GM23338 (cell line): ENCODE measurements at regions not wholly inside any gene's neighbourhood (a gene's known extent, or its start where the extent isn't known, plus 50 kb on each side); places are given as distances from the start of the nearest gene placed in this dataset.

Source experiments
- ATAC-seq: fragments of 200-7000 bp; cut with Tn5 transposase; 3 replicates; pipeline ENCODE4 v1.9.1; 2020
- DNase-seq: peaks from one replicate; pipeline ENCODE4 v3.0.0-alpha.2; 2015; ENCODE audit warnings: low spot score
- H2AFZ ChIP-seq: fragments of 200-600 bp; sonication (generic); 2 replicates; pipeline ENCODE4 v1.8.0; 2016; ENCODE audit warnings: antibody characterized with exemption, mild to moderate bottlenecking, moderate library complexity
- H3F3A ChIP-seq: fragments of 200-600 bp; sonication (generic); replicated peaks from 2 replicates; pipeline ENCODE4 v1.8.0; 2017; ENCODE audit warnings: antibody characterized with exemption, mixed run types, low read depth
- H3K27ac ChIP-seq: fragments of 200-600 bp; sonication (generic); 2 replicates; pipeline ENCODE4 v1.6.1; 2016; ENCODE audit warnings: low read depth
- H3K27me3 ChIP-seq: fragments of 200-600 bp; sonication (generic); 2 replicates; pipeline ENCODE4 v1.8.0; 2016; ENCODE audit warnings: mild to moderate bottlenecking, mixed run types, moderate library complexity; ENCODE audit not compliant: insufficient read depth
- H3K36me3 ChIP-seq: fragments of 200-600 bp; sonication (generic); 2 replicates; pipeline ENCODE4 v1.8.0; 2016; ENCODE audit warnings: mild to moderate bottlenecking; ENCODE audit not compliant: insufficient read depth
- H3K4me1 ChIP-seq: fragments of 200-600 bp; sonication (generic); 2 replicates; pipeline ENCODE4 v1.8.0; 2016; ENCODE audit warnings: mild to moderate bottlenecking, moderate library complexity; ENCODE audit not compliant: insufficient read depth
- H3K4me2 ChIP-seq: fragments of 200-600 bp; sonication (generic); 2 replicates; pipeline ENCODE4 v1.7.1; 2017; ENCODE audit warnings: mixed run types
- H3K4me3 ChIP-seq: fragments of 200-600 bp; sonication (generic); 2 replicates; pipeline ENCODE4 v1.6.1; 2016; ENCODE audit warnings: mixed run types
- H3K79me2 ChIP-seq: fragments of 200-600 bp; sonication (generic); replicated peaks from 2 replicates; pipeline ENCODE4 v1.8.0; 2017; ENCODE audit warnings: mild to moderate bottlenecking; ENCODE audit not compliant: insufficient read depth
- H3K9me2 ChIP-seq: fragments of 200-600 bp; sonication (generic); 2 replicates; pipeline ENCODE4 v1.8.0; 2017; ENCODE audit not compliant: insufficient read depth
- H4K20me1 ChIP-seq: fragments of 200-600 bp; sonication (generic); replicated peaks from 2 replicates; pipeline ENCODE4 v1.8.0; 2017; ENCODE audit warnings: mild to moderate bottlenecking; ENCODE audit not compliant: insufficient read depth
- H3K27ac Mint-ChIP-seq: 2 replicates; pipeline ENCODE4 v1.8.0; 2020; ENCODE audit warnings: inconsistent platforms, mild to moderate bottlenecking, moderate library complexity, mixed read lengths
- H3K27me3 Mint-ChIP-seq: 3 replicates; pipeline ENCODE4 v1.8.0; 2022; ENCODE audit warnings: low read depth, mild to moderate bottlenecking, moderate library complexity, mixed read lengths, inconsistent platforms; ENCODE audit not compliant: insufficient read depth, poor library complexity
- H3K36me3 Mint-ChIP-seq: 3 replicates; pipeline ENCODE4 v1.8.0; 2021; ENCODE audit warnings: low read depth, mild to moderate bottlenecking, inconsistent platforms, moderate library complexity, mixed read lengths
- H3K4me1 Mint-ChIP-seq: 3 replicates; pipeline ENCODE4 v1.8.0; 2020; ENCODE audit warnings: mild to moderate bottlenecking, inconsistent platforms, mixed read lengths
- H3K4me3 Mint-ChIP-seq: 3 replicates; pipeline ENCODE4 v1.8.0; 2021; ENCODE audit warnings: moderate library complexity, mild to moderate bottlenecking, inconsistent platforms, mixed read lengths
- H3K9me3 Mint-ChIP-seq: 3 replicates; pipeline ENCODE4 v1.8.0; 2020; ENCODE audit warnings: moderate library complexity, mild to moderate bottlenecking, inconsistent platforms, mixed read lengths
- CREB1 ChIP-seq: fragments of 250-450 bp; sonication (Bioruptor Pico); IDR thresholded peaks from 2 replicates; pipeline ENCODE4 v1.5.0; 2020; ENCODE audit warnings: low read depth, mild to moderate bottlenecking, moderate library complexity
- POLR2AphosphoS5 ChIP-seq: IDR thresholded peaks from 2 replicates; pipeline ENCODE4 v1.6.1; 2016; ENCODE audit warnings: antibody characterized with exemption, low read depth
- STAT1 ChIP-seq: IDR thresholded peaks from one replicate; pipeline ENCODE4 v1.6.1; 2016; ENCODE audit warnings: antibody characterized with exemption; ENCODE audit not compliant: unreplicated experiment
- ZNF114 ChIP-seq: fragments of 250-450 bp; sonication (Bioruptor Pico); IDR thresholded peaks from 2 replicates; pipeline ENCODE4 v1.5.0; 2020; ENCODE audit warnings: mild to moderate bottlenecking, moderate library complexity
- ZNF331 ChIP-seq: fragments of 250-450 bp; sonication (Bioruptor Pico); IDR thresholded peaks from 2 replicates; pipeline ENCODE4 v1.5.0; 2020; ENCODE audit warnings: low read depth, mild to moderate bottlenecking, moderate library complexity
- TF ChIP-seq, protein P1 (sequence below): IDR thresholded peaks from one replicate; pipeline ENCODE4 v1.6.1; 2018; ENCODE audit warnings: antibody characterized with exemption; ENCODE audit not compliant: unreplicated experiment
- TF ChIP-seq, protein P2 (sequence below), 2 experiments: fragments of 200-600 bp in 1 of 2; sonication (generic) in 1 of 2; conservative IDR thresholded peaks; 2 replicates each; pipeline versions ENCODE4 v1.5.1 to v1.6.1; 2016 to 2017; ENCODE audit warnings: antibody characterized with exemption in 2 of 2, low read depth in 2 of 2, mild to moderate bottlenecking in 2 of 2, moderate library complexity in 1 of 2

DNA sequence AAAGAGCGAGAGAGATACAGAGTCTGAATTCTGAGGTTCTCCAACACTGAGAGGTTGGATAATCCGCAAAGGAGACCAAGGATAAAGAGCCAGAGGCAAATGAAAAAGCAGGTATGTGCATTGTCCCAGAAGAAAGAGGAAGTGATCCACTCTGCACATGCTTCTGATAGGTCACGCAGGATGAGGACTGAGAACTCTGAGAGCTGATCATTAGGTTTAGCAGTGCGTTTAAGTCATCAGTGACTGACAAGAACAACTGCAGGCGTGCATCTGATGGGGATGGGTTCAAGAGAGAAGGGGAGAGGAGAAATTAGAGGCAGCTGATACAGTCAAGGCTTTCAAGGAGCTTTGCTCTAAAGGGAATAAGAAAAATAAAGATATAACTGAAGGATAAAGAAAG is 301.2 kb upstream of the SGK1 start:
- no peak for DNase-seq

DNA sequence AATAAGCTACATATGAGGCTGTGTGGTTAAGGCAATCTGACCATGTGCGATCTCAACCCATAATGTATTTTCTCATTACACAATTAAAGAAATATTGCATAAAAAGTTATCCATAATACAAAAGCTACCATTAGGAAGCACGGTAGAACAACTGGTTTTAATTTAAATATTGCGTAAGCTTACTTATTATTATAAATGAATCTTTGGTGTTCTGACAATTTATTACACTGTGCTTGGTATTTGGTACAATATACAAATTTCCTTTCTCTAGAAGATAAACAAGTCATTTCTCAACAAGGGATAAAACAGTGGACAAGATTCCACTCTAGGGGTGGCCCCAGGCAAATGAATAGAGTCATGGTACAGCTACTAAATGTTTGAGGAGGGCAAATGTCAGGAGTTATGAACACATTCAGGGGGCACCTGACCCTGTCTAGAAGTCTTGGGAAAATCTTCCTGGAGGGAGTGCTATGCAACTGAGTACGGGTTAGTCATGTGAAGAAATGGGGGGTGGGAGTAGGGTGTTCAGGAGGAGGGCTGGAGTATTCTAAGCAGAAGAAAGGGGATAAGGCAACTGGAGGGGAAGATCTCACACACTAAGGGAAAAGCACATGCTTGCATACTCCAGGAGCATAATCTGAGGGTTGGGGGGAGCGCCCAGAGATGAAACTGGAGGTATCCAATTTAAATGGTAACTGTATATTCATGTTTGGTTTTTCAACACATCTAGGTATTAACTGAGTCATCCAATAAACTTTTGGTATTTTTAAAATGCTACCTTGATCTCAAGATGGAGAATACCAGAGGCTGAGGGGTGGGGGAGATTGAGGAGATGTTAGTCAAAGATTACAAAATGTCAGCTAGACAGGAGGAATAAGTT is 296.9 kb upstream of the SGK1 start:
- Mint-ChIP-seq H3K27ac (no peak overlapping the region), H3K27me3 (no peaks in the 10 kb centered on the region), H3K9me3 (no peaks in the 10 kb centered on the region; the same call in 2 of the 3 replicates)
- TF ChIP-seq ZNF331 (CRISPR knock-in tag) (no peak), STAT1 (no peak)

More for the DNA sequence above, 301.2 kb upstream of the SGK1 start:
- H2AFZ ChIP-seq, result 0 out of 2 replicates have a peak overlapping the region, but pooled peaks have one; percentile 59
- no peak overlapping the region for H3K4me3 ChIP-seq
- ATAC-seq, result no peak
- H3K27ac ChIP-seq, result no peak overlapping the region
- no peaks in the 10 kb centered on the region for H3K4me1 ChIP-seq
- H3F3A ChIP-seq, result no peaks in the 10 kb centered on the region
- H3K27me3 ChIP-seq, result no peaks in the 10 kb centered on the region
- 0 out of 2 replicates have a peak, but pooled peaks cover 5% of the 10 kb centered on the region for H3K9me2 ChIP-seq
- Mint-ChIP-seq H3K27ac (no peak overlapping the region; the same call in 1 of the 2 replicates), H3K4me1 (peaks cover 19% of the 10 kb centered on the region; the same call in 2 of the 3 replicates), H3K27me3 (no peaks in the 10 kb centered on the region), H3K36me3 (no peaks in the 10 kb centered on the region), H3K9me3 (no peaks in the 10 kb centered on the region; the same call in 2 of the 3 replicates), H3K4me3 (no peak overlapping the region)
- TF ChIP-seq, protein P1, sequence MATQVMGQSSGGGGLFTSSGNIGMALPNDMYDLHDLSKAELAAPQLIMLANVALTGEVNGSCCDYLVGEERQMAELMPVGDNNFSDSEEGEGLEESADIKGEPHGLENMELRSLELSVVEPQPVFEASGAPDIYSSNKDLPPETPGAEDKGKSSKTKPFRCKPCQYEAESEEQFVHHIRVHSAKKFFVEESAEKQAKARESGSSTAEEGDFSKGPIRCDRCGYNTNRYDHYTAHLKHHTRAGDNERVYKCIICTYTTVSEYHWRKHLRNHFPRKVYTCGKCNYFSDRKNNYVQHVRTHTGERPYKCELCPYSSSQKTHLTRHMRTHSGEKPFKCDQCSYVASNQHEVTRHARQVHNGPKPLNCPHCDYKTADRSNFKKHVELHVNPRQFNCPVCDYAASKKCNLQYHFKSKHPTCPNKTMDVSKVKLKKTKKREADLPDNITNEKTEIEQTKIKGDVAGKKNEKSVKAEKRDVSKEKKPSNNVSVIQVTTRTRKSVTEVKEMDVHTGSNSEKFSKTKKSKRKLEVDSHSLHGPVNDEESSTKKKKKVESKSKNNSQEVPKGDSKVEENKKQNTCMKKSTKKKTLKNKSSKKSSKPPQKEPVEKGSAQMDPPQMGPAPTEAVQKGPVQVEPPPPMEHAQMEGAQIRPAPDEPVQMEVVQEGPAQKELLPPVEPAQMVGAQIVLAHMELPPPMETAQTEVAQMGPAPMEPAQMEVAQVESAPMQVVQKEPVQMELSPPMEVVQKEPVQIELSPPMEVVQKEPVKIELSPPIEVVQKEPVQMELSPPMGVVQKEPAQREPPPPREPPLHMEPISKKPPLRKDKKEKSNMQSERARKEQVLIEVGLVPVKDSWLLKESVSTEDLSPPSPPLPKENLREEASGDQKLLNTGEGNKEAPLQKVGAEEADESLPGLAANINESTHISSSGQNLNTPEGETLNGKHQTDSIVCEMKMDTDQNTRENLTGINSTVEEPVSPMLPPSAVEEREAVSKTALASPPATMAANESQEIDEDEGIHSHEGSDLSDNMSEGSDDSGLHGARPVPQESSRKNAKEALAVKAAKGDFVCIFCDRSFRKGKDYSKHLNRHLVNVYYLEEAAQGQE, result no peak
- TF ChIP-seq ZNF114 (no peak), POLR2AphosphoS5 (no peak), ZNF331 (CRISPR knock-in tag) (no peak), CREB1 (CRISPR knock-in tag) (no peak), STAT1 (no peak)
- TF ChIP-seq, protein P2, sequence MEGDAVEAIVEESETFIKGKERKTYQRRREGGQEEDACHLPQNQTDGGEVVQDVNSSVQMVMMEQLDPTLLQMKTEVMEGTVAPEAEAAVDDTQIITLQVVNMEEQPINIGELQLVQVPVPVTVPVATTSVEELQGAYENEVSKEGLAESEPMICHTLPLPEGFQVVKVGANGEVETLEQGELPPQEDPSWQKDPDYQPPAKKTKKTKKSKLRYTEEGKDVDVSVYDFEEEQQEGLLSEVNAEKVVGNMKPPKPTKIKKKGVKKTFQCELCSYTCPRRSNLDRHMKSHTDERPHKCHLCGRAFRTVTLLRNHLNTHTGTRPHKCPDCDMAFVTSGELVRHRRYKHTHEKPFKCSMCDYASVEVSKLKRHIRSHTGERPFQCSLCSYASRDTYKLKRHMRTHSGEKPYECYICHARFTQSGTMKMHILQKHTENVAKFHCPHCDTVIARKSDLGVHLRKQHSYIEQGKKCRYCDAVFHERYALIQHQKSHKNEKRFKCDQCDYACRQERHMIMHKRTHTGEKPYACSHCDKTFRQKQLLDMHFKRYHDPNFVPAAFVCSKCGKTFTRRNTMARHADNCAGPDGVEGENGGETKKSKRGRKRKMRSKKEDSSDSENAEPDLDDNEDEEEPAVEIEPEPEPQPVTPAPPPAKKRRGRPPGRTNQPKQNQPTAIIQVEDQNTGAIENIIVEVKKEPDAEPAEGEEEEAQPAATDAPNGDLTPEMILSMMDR (conservative IDR thresholded peaks at IDR 0.05; ENCODE audit: low read depth in 2 of 2), result no peak
- H3K36me3 ChIP-seq, result no peaks in the 10 kb centered on the region
- H4K20me1 ChIP-seq, result no peaks in the 10 kb centered on the region
- H3K79me2 ChIP-seq, result no peaks in the 10 kb centered on the region
- H3K4me2 ChIP-seq, result no peak overlapping the region

More for the DNA sequence above, 296.9 kb upstream of the SGK1 start:
- H3K27ac ChIP-seq, result no peak overlapping the region
- H3K4me2 ChIP-seq, result no peak overlapping the region
- Mint-ChIP-seq H3K36me3 (no peaks in the 10 kb centered on the region), H3K4me1 (0 out of 3 replicates have a peak, but pooled peaks cover 3% of the 10 kb centered on the region), H3K4me3 (no peak overlapping the region)
- DNase-seq, result no peak
- no peaks in the 10 kb centered on the region for H4K20me1 ChIP-seq
- H3K27me3 ChIP-seq, result no peaks in the 10 kb centered on the region
- H3K4me3 ChIP-seq, result no peak overlapping the region
- ATAC-seq, result no peak
- H3K9me2 ChIP-seq, result 0 out of 2 replicates have a peak, but pooled peaks cover 3% of the 10 kb centered on the region
- H3K79me2 ChIP-seq, result no peaks in the 10 kb centered on the region
- no peaks in the 10 kb centered on the region for H3K36me3 ChIP-seq
- H3F3A ChIP-seq, result no peaks in the 10 kb centered on the region
- H2AFZ ChIP-seq, result no peak overlapping the region
- no peaks in the 10 kb centered on the region for H3K4me1 ChIP-seq
